IMR-90 (cell line): ENCODE measurements at regions not wholly inside any gene's neighbourhood (a gene's known extent, or its start where the extent isn't known, plus 50 kb on each side); places are given as distances from the start of the nearest gene placed in this dataset.

Experiments
- ATAC-seq: fragments of 200-7000 bp; cut with Tn5 transposase; 2 replicates; pipeline ENCODE4 v1.9.1; 2020; ENCODE audit warnings: low read depth, mild to moderate bottlenecking, moderate library complexity
- BruUV-seq: library from RNA; stranded (reverse); fragments of 400-500 nt; replicated peaks from 2 replicates; lab custom pipeline; 2021; lab: Mats Ljungman, UMichigan
- CTCF ChIA-PET: fragments of 300-600 bp; formaldehyde crosslinking; extraction: SDS; loops from one replicate; lab custom pipeline; 2021; ENCODE audit warnings: antibody characterized with exemption; lab: Yijun Ruan, JAX
- POLR2A ChIA-PET: fragments of 300-600 bp; sonication (Branson Sonifier 250); formaldehyde crosslinking; loops from one replicate; lab custom pipeline; 2022; ENCODE audit warnings: antibody characterized with exemption; ENCODE audit not compliant: unreplicated experiment; lab: Charles Lee
- DNase-seq: peaks from one replicate; pipeline ENCODE4 v3.0.0; 2013
- H2AFZ ChIP-seq: replicated peaks from 2 replicates; pipeline ENCODE3; 2013; ENCODE audit warnings: low read length, mild to moderate bottlenecking; ENCODE audit not compliant: poor library complexity
- H2AK5ac ChIP-seq: 2 replicates; pipeline ENCODE4 v1.6.1; 2013; ENCODE audit warnings: low read depth, low read length, inconsistent platforms
- H2AK9ac ChIP-seq: replicated peaks from 2 replicates; pipeline ENCODE3; 2013; ENCODE audit warnings: mild to moderate bottlenecking, low read depth, low read length, moderate library complexity; ENCODE audit not compliant: poor library complexity
- H2BK120ac ChIP-seq: 2 replicates; pipeline ENCODE4 v1.6.1; 2013; ENCODE audit warnings: low read depth, low read length, inconsistent platforms
- H2BK15ac ChIP-seq: 3 replicates; pipeline ENCODE4 v1.6.1; 2013; ENCODE audit warnings: low read depth, low read length, inconsistent platforms
- H2BK20ac ChIP-seq: 2 replicates; pipeline ENCODE4 v1.6.1; 2013; ENCODE audit warnings: low read depth, mild to moderate bottlenecking, inconsistent platforms, low read length, moderate library complexity
- H2BK5ac ChIP-seq: 2 replicates; pipeline ENCODE4 v1.6.1; 2013; ENCODE audit warnings: mild to moderate bottlenecking, low read depth, low read length, inconsistent platforms; ENCODE audit not compliant: poor library complexity, severe bottlenecking
- H3K14ac ChIP-seq: replicated peaks from 2 replicates; pipeline ENCODE4 v1.6.1; 2013; ENCODE audit warnings: low read depth, low read length, inconsistent platforms
- H3K18ac ChIP-seq: 2 replicates; pipeline ENCODE4 v1.6.1; 2013; ENCODE audit warnings: low read depth, low read length, control low read depth
- H3K23ac ChIP-seq: 2 replicates; pipeline ENCODE4 v1.6.1; 2013; ENCODE audit warnings: low read depth, low read length, inconsistent platforms
- H3K27ac ChIP-seq: 2 replicates; pipeline ENCODE4 v1.5.1; 2013; ENCODE audit warnings: mild to moderate bottlenecking, control low read depth, low read length; ENCODE audit not compliant: insufficient read depth
- H3K27me3 ChIP-seq: 2 replicates; pipeline ENCODE4 v1.6.1; 2013; ENCODE audit warnings: low read length; ENCODE audit not compliant: control insufficient read depth, insufficient read depth
- H3K36me3 ChIP-seq: 2 replicates; pipeline ENCODE4 v1.6.1; 2013; ENCODE audit warnings: low read length, mixed read lengths; ENCODE audit not compliant: control insufficient read depth, insufficient read depth
- H3K4ac ChIP-seq: 2 replicates; pipeline ENCODE4 v1.6.1; 2013; ENCODE audit warnings: low read depth, low read length, inconsistent platforms
- H3K4me1 ChIP-seq: 2 replicates; pipeline ENCODE4 v1.6.1; 2013; ENCODE audit warnings: low read length, mixed read lengths; ENCODE audit not compliant: control insufficient read depth, insufficient read depth
- H3K4me2 ChIP-seq: 2 replicates; pipeline ENCODE4 v1.6.1; 2013; ENCODE audit warnings: low read depth, mild to moderate bottlenecking, control low read depth, low read length, moderate library complexity
- H3K4me3 ChIP-seq: 2 replicates; pipeline ENCODE4 v1.5.1; 2013; ENCODE audit warnings: low read depth, mild to moderate bottlenecking, control low read depth, low read length, moderate library complexity; ENCODE audit not compliant: insufficient read depth
- H3K56ac ChIP-seq: 2 replicates; pipeline ENCODE4 v1.6.1; 2013; ENCODE audit warnings: low read length, inconsistent platforms; ENCODE audit not compliant: insufficient read depth; ENCODE audit errors: extremely low read depth
- H3K79me1 ChIP-seq, 2 experiments: 2 replicates each; pipeline ENCODE4 v1.6.1; 2013; ENCODE audit warnings: low read length in 2 of 2, inconsistent platforms in 1 of 2, low read depth in 1 of 2
- H3K9ac ChIP-seq: 2 replicates; pipeline ENCODE4 v1.6.1; 2013; ENCODE audit warnings: low read depth, low read length, control low read depth
- H3K9me1 ChIP-seq: 2 replicates; pipeline ENCODE4 v1.6.1; 2013; ENCODE audit warnings: low read length, inconsistent platforms; ENCODE audit not compliant: insufficient read depth
- H3K9me3 ChIP-seq: 2 replicates; pipeline ENCODE4 v1.6.1; 2013; ENCODE audit warnings: low read length; ENCODE audit not compliant: control insufficient read depth, insufficient read depth
- H4K20me1 ChIP-seq: 2 replicates; pipeline ENCODE4 v1.6.1; 2013; ENCODE audit warnings: low read length, inconsistent platforms; ENCODE audit not compliant: insufficient read depth
- H4K5ac ChIP-seq: 2 replicates; pipeline ENCODE4 v1.6.1; 2013; ENCODE audit warnings: mild to moderate bottlenecking, low read depth, low read length, control low read depth
- H4K8ac ChIP-seq, 2 experiments: 2 replicates each; pipeline ENCODE4 v1.6.1; 2013; ENCODE audit warnings: low read depth in 2 of 2, low read length in 2 of 2, control low read depth in 1 of 2, inconsistent platforms in 1 of 2
- H4K91ac ChIP-seq: 2 replicates; pipeline ENCODE4 v1.6.1; 2013; ENCODE audit warnings: low read depth, low read length, inconsistent platforms; ENCODE audit not compliant: insufficient read depth
- BHLHE40 ChIP-seq: fragments of 150-350 bp; IDR thresholded peaks from 2 replicates; pipeline ENCODE4 v1.6.1; 2016; ENCODE audit warnings: mild to moderate bottlenecking, low read depth, low read length
- CEBPB ChIP-seq: IDR thresholded peaks from 2 replicates; pipeline ENCODE4 v1.6.1; 2012; ENCODE audit warnings: low read depth, low read length, improper control_type of control experiment
- CHD1 ChIP-seq: IDR thresholded peaks from 2 replicates; pipeline ENCODE4 v1.6.1; 2012; ENCODE audit warnings: low read depth, low read length, improper control_type of control experiment
- FOS ChIP-seq: fragments of 150-350 bp; IDR thresholded peaks from 2 replicates; pipeline ENCODE4 v1.6.1; 2016; ENCODE audit warnings: low read depth, low read length
- MAFK ChIP-seq: IDR thresholded peaks from 2 replicates; pipeline ENCODE4 v1.6.1; 2012; ENCODE audit warnings: low read depth, low read length, improper control_type of control experiment
- POLR2A ChIP-seq: IDR thresholded peaks from 2 replicates; pipeline ENCODE4 v1.6.1; 2012; ENCODE audit warnings: mild to moderate bottlenecking, low read depth, low read length
- RAD21 ChIP-seq: IDR thresholded peaks from 2 replicates; pipeline ENCODE4 v1.6.1; 2012; ENCODE audit warnings: low read length, improper control_type of control experiment
- dilution Hi-C: fragments of 300-500 bp; cut with HindIII; formaldehyde crosslinking; loops from one replicate; pipeline ENCODE4 v1.14.3; 2018; ENCODE audit warnings: low sequenced_read_pairs; ENCODE audit not compliant: unreplicated experiment
- in situ Hi-C: fragments of 300-500 bp; cut with MboI; formaldehyde crosslinking; loops from 3 replicates; pipeline ENCODE4 v1.14.3; 2019; ENCODE audit warnings: low sequenced_read_pairs, inconsistent platforms, mixed read lengths
- intact Hi-C: fragments of 100-400 bp; cut with micrococcal nuclease; formaldehyde crosslinking; loops from 2 replicates; pipeline ENCODE4 v1.10.0; 2022
- TF ChIP-seq, protein P1 (sequence below): conservative IDR thresholded peaks from 2 replicates; pipeline ENCODE4 v1.5.1; 2012; ENCODE audit warnings: mild to moderate bottlenecking, low read depth, low read length, improper control_type of control experiment

DNA sequence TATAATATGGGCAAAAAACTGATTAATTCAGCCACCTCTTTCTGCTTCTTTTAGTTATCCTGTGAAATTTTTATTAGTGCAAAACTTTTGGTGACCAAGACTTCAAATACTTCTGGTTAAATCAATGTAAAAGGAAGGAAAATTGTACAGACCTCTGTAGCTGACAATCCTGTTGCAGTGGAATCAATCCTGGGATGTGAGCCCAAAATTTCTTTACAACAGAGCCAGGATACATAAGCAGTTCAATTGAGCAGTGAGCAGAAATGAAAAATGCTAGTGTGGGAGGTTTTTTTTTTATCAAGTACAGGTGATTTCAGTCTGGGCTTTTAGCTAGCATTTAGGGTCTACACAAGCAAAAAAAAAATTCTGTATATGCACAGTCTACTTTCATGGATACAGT, 398.0 kb downstream of the OTOL1 start:
- no peak overlapping the region for H2BK120ac ChIP-seq
- BruUV-seq, result no TSS peak
- no peak overlapping the region for H3K18ac ChIP-seq
- no peaks in the 10 kb centered on the region for H4K20me1 ChIP-seq
- ATAC-seq, result no peak
- no peaks in the 10 kb centered on the region for H3K79me1 ChIP-seq
- in situ Hi-C loops, result no loop called here
- TF ChIP-seq, protein P1, sequence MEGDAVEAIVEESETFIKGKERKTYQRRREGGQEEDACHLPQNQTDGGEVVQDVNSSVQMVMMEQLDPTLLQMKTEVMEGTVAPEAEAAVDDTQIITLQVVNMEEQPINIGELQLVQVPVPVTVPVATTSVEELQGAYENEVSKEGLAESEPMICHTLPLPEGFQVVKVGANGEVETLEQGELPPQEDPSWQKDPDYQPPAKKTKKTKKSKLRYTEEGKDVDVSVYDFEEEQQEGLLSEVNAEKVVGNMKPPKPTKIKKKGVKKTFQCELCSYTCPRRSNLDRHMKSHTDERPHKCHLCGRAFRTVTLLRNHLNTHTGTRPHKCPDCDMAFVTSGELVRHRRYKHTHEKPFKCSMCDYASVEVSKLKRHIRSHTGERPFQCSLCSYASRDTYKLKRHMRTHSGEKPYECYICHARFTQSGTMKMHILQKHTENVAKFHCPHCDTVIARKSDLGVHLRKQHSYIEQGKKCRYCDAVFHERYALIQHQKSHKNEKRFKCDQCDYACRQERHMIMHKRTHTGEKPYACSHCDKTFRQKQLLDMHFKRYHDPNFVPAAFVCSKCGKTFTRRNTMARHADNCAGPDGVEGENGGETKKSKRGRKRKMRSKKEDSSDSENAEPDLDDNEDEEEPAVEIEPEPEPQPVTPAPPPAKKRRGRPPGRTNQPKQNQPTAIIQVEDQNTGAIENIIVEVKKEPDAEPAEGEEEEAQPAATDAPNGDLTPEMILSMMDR, result no peak
- no peak for TF ChIP-seq RAD21
- no peak for TF ChIP-seq BHLHE40
- no peak for TF ChIP-seq FOS
- TF ChIP-seq CEBPB, result no peak
- TF ChIP-seq MAFK, result no peak
- no peak for TF ChIP-seq POLR2A
- TF ChIP-seq CHD1, result no peak
- intact Hi-C loops, result no loop called here
- H3K9ac ChIP-seq, result no peak overlapping the region
- no peak overlapping the region for H2AK5ac ChIP-seq
- H2AK9ac ChIP-seq, result no peak overlapping the region
- no peak overlapping the region for H2AFZ ChIP-seq
- H3K27me3 ChIP-seq, result no peaks in the 10 kb centered on the region
- no peak overlapping the region for H3K4me2 ChIP-seq
- dilution Hi-C loops, result no loop called here
- no peaks in the 10 kb centered on the region for H3K4me1 ChIP-seq
- no peak overlapping the region for H3K14ac ChIP-seq
- no peak overlapping the region for H3K23ac ChIP-seq
- H4K5ac ChIP-seq, result no peak overlapping the region
- H4K8ac ChIP-seq, result no peak overlapping the region
- ChIA-PET POLR2A (no interaction called here), CTCF (interaction anchor here (0.6 kb wide), 1 partner anchor 178 kb away, joined by 3 read pairs; no protein-coding TSS in a partner anchor)
- no peak overlapping the region for H3K4ac ChIP-seq
- H3K4me3 ChIP-seq, result no peak overlapping the region
- no peak overlapping the region for H2BK15ac ChIP-seq
- H4K91ac ChIP-seq, result no peak overlapping the region
- DNase-seq, result no peak
- no peaks in the 10 kb centered on the region for H3K36me3 ChIP-seq
- peaks cover 3% of the 10 kb centered on the region; the same call in 1 of the 2 replicates for H3K9me3 ChIP-seq
- no peak overlapping the region for H3K27ac ChIP-seq
- H2BK20ac ChIP-seq, result no peak overlapping the region
- H2BK5ac ChIP-seq, result no peak overlapping the region
- no peak overlapping the region for H3K56ac ChIP-seq
- H3K9me1 ChIP-seq, result no peaks in the 10 kb centered on the region
